ENCODE measurements at regions not wholly inside any gene's neighbourhood (a gene's known extent, or its start where the extent isn't known, plus 50 kb on each side); places are given as distances from the start of the nearest gene placed in this dataset.

DNA sequence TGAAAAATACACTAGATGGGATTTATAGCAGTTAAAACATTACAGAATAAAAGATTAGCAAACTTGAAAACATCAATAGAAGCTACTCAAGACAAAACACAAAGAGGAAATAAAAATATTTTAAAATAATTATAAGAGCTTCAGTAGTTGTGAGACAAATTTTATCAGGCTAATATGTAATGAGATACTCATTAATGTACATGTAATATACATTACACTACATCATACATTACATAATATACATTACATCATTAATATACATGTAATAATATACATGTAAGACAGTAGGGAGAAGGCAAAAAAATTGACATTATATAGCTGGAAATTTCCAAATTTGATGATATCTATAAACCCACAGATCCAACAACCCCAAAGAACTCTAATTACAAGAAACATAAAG is 249.4 kb upstream of the HMGA2 start:
- ChIA-PET CTCF (interaction anchor here (0.5 to 1.9 kb wide), 4 partner anchors 9 to 29 kb away, joined by 3 to 8 read pairs (median 6); no protein-coding TSS in a partner anchor), POLR2A (no interaction called here)
- DNase-seq (ENCODE audit: low read depth, low spot score), result no peak
- no TSS peak for BruUV-seq (replicated peaks)
- H3K9me1 ChIP-seq (replicated peaks; ENCODE audit: control insufficient read depth, extremely low read depth, insufficient read depth, low read length), result no peaks in the 10 kb centered on the region
- H3K36me3 ChIP-seq (ENCODE audit: control insufficient read depth in 2 of 2, extremely low read depth in 1 of 2, insufficient read depth in 2 of 2, low read length in 2 of 2), result no peaks in the 10 kb centered on the region
- no peaks in the 10 kb centered on the region for H3K27me3 ChIP-seq (ENCODE audit: control insufficient read depth in 2 of 2, insufficient read depth in 2 of 2, low read length in 2 of 2)
- no peak for TF ChIP-seq CTCF (IDR thresholded peaks at IDR 0.05; ENCODE audit: extremely low read depth in 1 of 2, insufficient read depth in 1 of 2, low read depth in 1 of 2, low read length in 2 of 2)
- no peak overlapping the region for H3K4me2 ChIP-seq (ENCODE audit: insufficient read depth, low read length)
- no peak overlapping the region for H3K9ac ChIP-seq (replicated peaks; ENCODE audit: extremely low read depth, insufficient read depth, low read length)
- H3K79me2 ChIP-seq (ENCODE audit: control insufficient read depth, insufficient read depth, low read length), result no peaks in the 10 kb centered on the region
- H2AFZ ChIP-seq (ENCODE audit: low read depth, low read length), result no peak overlapping the region
- H4K20me1 ChIP-seq (replicated peaks; ENCODE audit: control insufficient read depth, extremely low read depth, insufficient read depth, low read length), result no peaks in the 10 kb centered on the region
- dilution Hi-C loops (cut with MboI; ENCODE audit: extremely low pct_ligation_motif_present, low sequenced_read_pairs), result no loop called here
- H3K9me3 ChIP-seq (replicated peaks; ENCODE audit: control insufficient read depth, insufficient read depth, low read length), result peaks cover 2% of the 10 kb centered on the region
- intact Hi-C loops (cut with micrococcal nuclease), result no loop called here
- FAIRE-seq, result no peak
- no peaks in the 10 kb centered on the region for H3K4me1 ChIP-seq (ENCODE audit: control insufficient read depth, extremely low read depth, insufficient read depth, low read length)
- H3K4me3 ChIP-seq (replicated peaks in 1 of 3; ENCODE audit: insufficient read depth in 1 of 3, low read depth in 1 of 3, low read length in 3 of 3), result no peak overlapping the region
- H3K27ac ChIP-seq (ENCODE audit: insufficient read depth, low read depth, low read length), result no peak overlapping the region

DNA sequence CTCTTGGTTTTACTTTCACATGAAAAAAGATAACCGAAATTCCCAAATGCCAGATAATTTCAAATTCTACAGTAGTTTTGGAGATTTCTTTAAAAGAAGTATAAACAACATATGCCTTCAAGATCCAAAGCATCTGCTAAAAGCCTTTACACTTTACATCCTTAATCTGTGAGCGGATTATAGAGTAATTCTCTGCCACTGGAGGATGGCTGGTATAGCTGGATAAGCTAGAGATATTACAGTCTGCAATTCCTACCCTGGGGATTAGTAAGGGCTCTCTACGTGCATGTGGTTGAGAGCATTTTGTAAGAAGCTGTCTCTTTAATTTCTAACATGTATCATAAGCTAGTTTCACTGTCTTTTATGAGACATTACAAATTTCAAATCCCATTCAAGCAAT is 240.3 kb upstream of the HMGA2 start:
- no peak overlapping the region for H3K27ac ChIP-seq (ENCODE audit: insufficient read depth, low read depth, low read length)
- BruUV-seq (replicated peaks), result no TSS peak
- no peaks in the 10 kb centered on the region for H3K4me1 ChIP-seq (ENCODE audit: control insufficient read depth, extremely low read depth, insufficient read depth, low read length)
- POLR2A ChIA-PET, result no interaction called here
- DNase-seq (ENCODE audit: low read depth, low spot score), result no peak
- H3K4me2 ChIP-seq (ENCODE audit: insufficient read depth, low read length), result no peak overlapping the region
- H4K20me1 ChIP-seq (replicated peaks; ENCODE audit: control insufficient read depth, extremely low read depth, insufficient read depth, low read length), result no peaks in the 10 kb centered on the region
- no peaks in the 10 kb centered on the region for H3K79me2 ChIP-seq (ENCODE audit: control insufficient read depth, insufficient read depth, low read length)
- no peak overlapping the region for H2AFZ ChIP-seq (ENCODE audit: low read depth, low read length)
- FAIRE-seq, result no peak
- intact Hi-C loops (cut with micrococcal nuclease) (no loop called here), dilution Hi-C loops (cut with MboI; ENCODE audit: extremely low pct_ligation_motif_present, low sequenced_read_pairs) (no loop called here)
- no peaks in the 10 kb centered on the region for H3K27me3 ChIP-seq (ENCODE audit: control insufficient read depth in 2 of 2, insufficient read depth in 2 of 2, low read length in 2 of 2)
- no peaks in the 10 kb centered on the region for H3K36me3 ChIP-seq (ENCODE audit: control insufficient read depth in 2 of 2, extremely low read depth in 1 of 2, insufficient read depth in 2 of 2, low read length in 2 of 2)
- no peaks in the 10 kb centered on the region for H3K9me3 ChIP-seq (replicated peaks; ENCODE audit: control insufficient read depth, insufficient read depth, low read length)
- H3K4me3 ChIP-seq (replicated peaks in 1 of 3; ENCODE audit: insufficient read depth in 1 of 3, low read depth in 1 of 3, low read length in 3 of 3), result no peak overlapping the region
- no peak overlapping the region for H3K9ac ChIP-seq (replicated peaks; ENCODE audit: extremely low read depth, insufficient read depth, low read length)
- TF ChIP-seq FOS (IDR thresholded peaks at IDR 0.05; ENCODE audit: borderline replicate concordance, insufficient read depth, low read length), result no peak
- TF ChIP-seq POLR2AphosphoS5 (IDR thresholded peaks at IDR 0.05; ENCODE audit: insufficient read depth, low read depth, low read length), result no peak
- no peak for TF ChIP-seq MYC (IDR thresholded peaks at IDR 0.05; ENCODE audit: low read depth, low read length)
- no peak for TF ChIP-seq JUN (IDR thresholded peaks at IDR 0.05; ENCODE audit: borderline replicate concordance, insufficient read depth, insufficient read length, low read depth)
- no peak for TF ChIP-seq POLR2A (IDR thresholded peaks at IDR 0.05; ENCODE audit: low read depth, low read length)
- no peak for TF ChIP-seq GATA2 (IDR thresholded peaks at IDR 0.05; ENCODE audit: insufficient read depth, insufficient read length, low read depth, low read length)
- no peak for TF ChIP-seq EZH2 (IDR thresholded peaks at IDR 0.05; ENCODE audit: borderline replicate concordance, low read depth, low read length, severe bottlenecking)
- no peak for TF ChIP-seq CTCF (IDR thresholded peaks at IDR 0.05; ENCODE audit: extremely low read depth in 1 of 2, insufficient read depth in 1 of 2, low read depth in 1 of 2, low read length in 2 of 2)
- no peak for TF ChIP-seq MAX (IDR thresholded peaks at IDR 0.05; ENCODE audit: insufficient read depth, insufficient read length)
- H3K9me1 ChIP-seq (replicated peaks; ENCODE audit: control insufficient read depth, extremely low read depth, insufficient read depth, low read length), result no peaks in the 10 kb centered on the region
- CTCF ChIA-PET, result interaction anchor here (1.0 to 1.4 kb wide), 3 partner anchors 9 to 27 kb away, joined by 3 to 8 read pairs (median 4); no protein-coding TSS in a partner anchor
